HG03103 (cell line): ENCODE measurements at regions not wholly inside any gene's neighbourhood (a gene's known extent, or its start where the extent isn't known, plus 50 kb on each side); places are given as distances from the start of the nearest gene placed in this dataset.
"Not testable (repeated sequence)": the region's sequence is repeated elsewhere in the genome, so short reads cannot be mapped to it uniquely, and the experiment has no call there.

Experiments
- ATAC-seq: cut with Tn5 transposase; IDR thresholded peaks from one replicate; pipeline ENCODE4 v1.9.1; 2021; ENCODE audit warnings: low read depth; ENCODE audit not compliant: unreplicated experiment

DNA sequence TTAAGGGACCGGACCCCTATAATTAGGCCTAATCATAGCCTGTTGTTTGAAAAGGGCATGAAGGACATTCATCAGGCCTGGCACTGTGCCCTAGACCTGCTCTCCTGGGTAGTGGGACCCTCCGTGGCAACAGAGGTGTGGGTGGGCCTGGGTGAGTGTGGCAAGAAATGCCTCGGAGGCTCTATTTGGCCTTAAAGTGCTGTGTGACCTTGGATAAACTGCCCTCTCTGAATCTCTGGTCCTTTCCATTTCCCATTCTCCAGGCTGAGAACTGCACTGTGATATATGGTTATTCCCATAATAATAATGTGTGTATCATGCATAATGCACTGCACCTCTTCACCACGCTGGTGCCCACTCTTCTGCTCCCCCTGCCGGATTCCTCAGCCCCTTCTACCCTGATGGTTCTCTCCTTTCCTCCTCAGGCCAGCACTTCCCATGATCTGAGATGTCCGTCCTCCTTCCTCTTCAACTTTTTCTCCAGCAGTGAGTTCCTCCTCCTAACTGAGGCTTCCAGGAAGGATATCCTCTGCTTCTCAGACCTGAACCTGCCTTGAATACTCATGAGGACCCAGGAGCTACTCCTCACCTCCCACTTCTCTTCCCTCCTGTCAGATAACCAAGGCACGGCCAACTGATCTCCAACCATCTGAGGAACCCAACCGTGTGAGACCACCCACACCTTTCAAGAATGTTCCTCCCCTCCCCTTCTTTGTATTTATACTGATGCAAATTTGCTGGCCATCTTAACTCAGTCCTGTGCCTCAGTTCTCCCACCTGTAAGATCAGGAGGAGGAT is 111.0 kb upstream of the PZP start:
- peak; percentile 16 for ATAC-seq

DNA sequence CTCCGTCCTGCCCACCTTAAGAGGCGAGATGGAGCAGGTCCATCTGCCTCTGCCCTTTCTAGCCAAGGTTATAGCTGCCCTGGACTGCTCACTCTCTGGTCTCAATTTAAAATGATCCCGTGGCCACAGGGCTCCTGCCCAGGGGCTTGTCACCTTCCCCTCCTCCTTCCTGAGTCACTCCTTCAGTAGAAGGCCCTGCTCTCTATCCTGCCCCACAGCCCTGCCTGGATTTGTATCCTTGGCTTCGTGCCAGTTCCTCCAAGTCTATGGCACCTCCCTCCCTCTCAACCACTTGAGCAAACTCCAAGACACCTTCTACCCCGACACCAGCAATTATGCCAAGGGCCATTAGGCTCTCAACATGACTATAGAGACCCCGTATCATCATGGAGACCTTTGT is 105.3 kb upstream of the PZP start:
- not testable (repeated sequence) for ATAC-seq

DNA sequence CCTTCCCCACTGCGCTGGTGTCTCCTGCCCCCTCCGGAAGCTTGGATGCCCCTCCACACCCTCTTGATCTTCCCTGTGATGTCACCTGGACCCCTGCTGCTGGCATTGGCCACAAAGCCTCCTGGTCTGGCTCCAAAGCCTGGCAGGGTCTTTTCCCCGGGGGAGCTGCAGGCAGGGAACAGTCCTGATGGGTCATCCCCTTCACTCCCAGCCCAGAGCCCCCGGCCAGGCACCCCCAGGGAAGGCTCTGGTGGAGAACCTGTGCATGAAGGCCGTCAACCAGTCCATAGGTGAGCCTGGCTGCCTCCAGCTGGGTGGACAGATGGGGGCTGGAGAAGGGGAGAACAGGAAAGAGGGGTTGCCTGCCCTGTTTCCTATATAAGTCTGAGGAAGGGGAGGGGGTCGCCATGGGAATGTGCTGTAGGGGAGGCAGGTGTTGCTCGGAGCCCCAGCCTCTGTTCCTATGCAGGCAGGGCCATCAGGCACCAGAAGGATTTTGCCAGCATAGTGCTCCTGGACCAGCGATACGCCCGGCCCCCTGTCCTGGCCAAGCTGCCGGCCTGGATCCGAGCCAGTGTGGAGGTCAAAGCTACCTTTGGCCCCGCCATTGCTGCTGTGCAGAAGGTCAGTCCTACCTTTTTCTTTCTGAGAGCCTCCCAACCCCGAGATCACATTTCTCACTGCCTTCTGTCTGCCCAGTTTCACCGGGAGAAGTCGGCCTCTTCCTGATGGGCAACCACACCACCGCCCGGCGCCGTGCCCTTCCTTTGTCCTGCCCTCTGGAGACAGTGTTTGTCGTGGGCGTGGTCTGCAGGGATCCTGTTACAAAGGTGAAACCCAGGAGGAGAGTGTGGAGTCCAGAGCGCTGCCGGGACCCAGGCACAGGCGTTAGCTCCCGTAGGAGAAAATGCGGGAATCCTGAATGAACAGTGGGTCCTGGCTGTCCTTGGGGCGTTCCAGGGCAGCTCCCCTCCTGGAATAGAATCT is 104.5 kb upstream of the PZP start:
- not testable (repeated sequence) for ATAC-seq

DNA sequence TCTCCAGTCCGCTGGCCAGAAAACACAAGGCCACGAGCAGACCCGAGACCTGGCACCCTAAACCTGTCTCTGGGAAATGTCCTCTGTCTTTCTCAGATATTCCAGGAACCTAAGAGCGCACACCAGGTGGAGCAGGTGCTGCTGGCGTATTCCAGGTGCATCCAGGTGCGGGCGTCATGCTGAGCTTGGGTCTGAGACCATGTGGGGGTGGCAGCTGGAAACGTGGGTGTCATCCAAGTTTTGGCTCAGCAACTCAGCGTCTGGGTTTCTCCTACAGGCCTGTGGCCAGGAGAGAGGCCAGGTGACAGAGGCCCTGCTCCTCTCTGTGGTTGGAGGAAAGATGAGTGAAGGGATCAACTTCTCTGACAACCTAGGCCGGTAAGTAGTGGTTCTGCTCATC is 103.3 kb upstream of the PZP start:
- ATAC-seq = not testable (repeated sequence)

DNA sequence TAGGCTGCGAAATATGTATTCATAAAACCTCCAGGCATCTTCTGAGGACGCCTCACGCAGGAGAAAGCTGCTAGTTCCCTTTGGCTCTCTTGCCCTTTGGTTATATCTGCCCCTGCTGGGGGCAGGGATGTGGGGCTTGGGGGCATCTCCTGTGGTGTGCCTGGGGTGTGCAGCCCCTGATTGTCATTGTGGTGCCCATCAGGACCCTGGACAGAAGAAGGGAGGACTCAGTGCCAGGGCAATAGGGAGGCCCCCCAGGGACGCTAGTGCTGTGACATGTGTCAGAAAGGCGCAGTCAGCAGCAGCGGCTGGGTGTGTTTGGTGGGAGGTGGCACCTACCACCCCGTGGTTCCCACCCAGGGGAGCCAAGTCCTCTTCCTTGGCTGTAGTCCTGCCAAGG is 102.5 kb upstream of the PZP start:
- ATAC-seq = not testable (repeated sequence)

DNA sequence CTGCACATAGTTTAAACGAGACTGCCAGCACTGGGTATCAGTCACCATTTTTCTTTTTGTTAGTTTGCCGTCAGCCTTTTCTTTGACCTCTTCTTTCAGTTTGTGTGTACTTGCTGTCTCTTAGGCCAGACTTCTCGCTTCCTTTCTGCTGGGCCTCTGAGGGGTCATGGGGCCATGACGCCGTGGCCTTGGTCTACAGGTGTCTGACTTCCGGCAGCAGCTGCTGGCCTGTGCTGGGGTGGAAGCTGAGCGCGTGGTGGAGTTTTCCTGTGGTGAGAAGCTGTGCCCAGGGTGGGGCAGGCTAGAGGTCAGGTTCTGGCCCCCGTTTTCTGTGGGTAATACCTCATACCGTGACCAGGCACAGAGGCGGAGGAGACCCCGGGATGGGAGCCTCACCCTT is 101.6 kb upstream of the PZP start:
- ATAC-seq = not testable (repeated sequence)

DNA sequence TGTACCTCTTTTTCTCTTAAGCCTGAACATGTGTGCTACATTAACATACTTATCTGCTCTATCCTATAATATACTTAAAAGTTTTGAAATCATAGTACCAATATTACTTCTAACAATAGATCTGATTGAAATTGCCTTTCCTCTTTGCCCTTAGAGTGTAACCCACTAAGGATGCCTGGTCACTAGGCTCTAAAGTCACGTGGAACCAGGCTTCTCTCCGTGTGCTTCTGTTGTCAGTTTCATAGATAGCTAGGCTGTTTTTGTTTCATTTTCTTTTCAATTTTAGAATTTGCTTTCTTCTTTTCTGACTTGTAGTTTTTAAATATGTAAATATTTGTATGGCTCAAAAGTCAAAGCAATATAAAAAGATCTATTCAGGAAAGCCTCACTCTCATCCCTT is 100.5 kb upstream of the PZP start:
- not testable (repeated sequence) for ATAC-seq

DNA sequence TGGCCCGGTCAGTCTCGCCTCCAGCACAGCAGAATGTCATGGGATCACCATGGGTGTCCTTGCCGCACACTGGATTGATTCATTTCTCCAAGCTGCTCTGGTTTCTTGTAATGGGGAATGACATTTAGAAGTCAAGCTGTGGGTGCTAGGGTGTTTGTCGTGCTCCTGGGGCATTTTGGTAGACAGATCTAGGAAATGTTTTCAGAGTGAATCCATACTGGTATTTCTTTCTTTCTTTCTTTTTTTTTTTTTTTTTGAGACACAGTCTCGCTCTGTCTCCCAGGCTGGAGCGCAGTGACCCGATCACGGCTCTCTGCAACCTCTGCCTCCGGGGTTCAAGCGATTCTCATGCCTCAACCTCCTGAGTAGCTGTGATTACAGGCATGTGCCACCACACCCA is 100.0 kb upstream of the PZP start:
- not testable (repeated sequence) for ATAC-seq

DNA sequence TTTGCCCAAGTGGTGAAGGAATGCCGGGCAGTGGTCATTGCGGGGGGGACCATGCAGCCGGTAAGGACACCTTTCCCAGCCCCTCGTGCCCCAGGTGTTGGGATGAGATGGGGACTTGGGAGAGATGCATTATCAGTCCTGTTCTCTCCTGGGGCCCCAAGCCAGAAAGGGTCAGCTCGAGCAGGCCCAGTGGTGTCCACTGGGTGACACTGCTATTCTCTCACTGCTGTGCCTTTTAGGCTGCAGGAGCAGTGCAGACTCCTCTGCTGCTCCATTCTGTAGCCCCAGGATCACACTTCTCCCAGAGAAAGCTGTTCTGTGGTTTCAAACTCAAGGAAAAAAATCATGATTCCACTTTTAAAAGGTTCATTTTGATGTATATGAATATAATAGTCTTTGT is 99.1 kb upstream of the PZP start:
- ATAC-seq = not testable (repeated sequence)

DNA sequence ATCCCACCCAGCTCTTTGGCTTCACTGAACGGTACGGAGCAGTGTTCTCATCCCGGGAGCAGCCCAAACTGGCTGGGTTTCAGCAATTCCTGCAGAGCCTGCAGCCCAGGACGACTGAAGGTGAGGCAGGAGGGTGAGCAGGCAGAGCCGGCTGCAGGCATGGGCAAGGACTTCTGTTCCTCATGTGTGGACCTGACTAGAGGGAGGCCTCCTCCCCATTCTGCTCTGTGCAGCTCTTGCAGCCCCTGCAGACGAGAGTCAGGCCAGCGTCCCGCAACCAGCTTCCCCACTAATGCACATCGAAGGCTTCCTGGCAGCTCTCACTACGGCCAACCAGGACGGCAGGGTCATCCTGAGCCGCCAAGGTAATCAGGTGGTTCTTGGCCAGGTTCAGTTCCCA is 97.8 kb upstream of the PZP start:
- ATAC-seq = not testable (repeated sequence)

DNA sequence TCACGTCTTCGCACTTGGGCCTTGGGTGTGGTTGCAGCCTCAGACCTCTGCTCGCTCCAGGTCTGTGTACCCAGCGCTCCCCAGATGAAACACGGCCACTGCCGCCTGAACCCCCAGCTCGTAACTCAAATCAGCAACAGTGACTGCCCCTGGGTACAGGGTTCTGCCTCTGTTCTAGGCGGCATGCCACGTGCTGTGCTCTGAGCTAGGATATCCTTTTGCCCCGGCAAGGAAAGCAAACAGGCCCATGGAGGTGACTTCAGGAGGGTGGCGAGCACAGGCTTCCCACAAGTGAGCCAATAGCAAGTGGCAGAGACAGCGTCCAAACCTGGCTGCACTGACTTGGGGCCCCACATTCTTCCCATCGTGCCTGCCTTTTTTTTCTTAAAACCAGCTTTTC is 96.3 kb upstream of the PZP start:
- ATAC-seq = not testable (repeated sequence)

DNA sequence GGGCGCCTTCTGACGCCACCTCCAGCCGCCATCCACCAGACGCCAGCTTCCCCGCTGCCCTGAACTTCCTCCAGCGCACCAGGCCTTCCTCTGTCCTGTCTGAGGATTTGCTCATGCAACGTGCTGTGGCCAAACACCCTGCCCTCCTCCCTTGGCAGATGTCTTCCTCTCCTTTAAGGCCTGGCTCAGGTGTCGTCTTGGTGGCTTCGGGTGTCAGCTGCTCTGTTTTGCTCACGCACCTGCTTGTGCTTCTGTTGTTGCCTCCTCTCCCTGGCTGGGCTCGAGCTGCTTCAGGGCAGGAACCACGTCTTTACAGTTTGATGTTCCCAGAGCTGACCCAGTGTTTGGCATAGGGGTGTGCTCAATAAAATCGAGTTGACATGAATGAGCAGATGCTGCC is 87.7 kb upstream of the PZP start:
- not testable (repeated sequence) for ATAC-seq

DNA sequence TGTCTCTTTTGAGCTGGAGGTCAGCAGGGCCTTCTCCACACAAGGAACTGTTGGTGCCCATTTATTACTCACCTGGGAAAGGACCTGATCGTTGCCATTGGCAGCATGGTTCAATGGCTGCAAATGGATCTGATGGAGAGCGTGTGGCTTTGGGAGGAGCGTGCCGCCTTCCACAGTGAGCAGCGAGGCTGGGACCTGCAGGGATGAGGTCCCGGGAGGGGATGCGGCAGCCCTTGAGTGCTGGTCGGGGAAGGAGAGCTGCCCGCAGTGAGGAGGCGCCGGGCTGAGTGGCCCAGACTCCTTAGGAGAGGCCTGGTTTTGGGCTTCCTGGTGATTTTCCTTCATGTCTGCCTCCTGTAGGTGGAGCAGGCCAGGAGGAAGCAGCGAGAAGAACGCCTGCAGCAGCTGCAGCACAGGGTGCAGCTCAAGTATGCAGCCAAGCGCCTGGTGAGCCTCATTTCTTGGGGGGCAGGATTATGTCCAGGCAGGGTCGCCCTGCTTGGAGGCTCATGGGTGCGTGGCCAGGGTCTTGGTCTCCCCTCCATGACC is 86.0 kb upstream of the PZP start:
- not testable (repeated sequence) for ATAC-seq

DNA sequence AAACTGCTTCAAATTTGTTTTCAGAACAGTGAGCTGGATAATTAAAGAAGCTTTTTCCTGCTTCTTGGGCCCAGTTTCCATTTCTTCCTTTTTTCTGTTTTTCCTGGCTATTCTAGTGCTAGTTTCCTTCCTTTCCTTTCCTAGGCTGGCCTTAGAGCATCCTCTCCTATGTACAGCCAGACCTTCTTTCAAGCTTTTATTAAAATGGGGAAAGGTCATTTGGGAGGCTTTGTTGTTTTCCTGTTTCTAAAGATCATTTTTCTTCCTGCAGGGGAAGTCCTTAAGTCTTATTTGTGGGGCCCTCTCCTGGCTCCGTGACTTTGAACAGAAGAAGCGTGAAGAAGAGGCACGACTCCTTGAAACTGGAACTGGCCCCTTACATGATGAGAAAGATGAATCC is 85.2 kb upstream of the PZP start:
- ATAC-seq = not testable (repeated sequence)

DNA sequence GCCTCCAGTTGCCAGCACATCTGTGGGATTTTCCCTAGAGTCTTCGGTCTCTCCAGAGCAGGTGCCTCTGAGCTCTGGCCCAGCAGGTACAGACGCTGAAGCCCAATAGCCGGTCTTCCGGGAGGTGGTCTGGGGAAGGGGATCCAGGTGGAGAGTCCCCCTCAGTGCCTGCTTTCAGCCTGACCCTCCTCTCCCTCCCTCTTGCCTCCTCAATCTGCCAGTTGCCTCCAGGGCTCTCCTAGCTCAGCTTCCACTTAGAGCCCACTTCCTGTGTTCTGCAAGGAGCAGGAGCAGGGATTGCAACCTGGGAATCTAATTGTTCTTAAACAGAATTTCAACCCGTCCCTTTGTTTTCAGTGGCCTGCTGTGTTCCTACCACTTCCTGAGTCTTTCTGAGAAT is 81.8 kb upstream of the PZP start:
- ATAC-seq = not testable (repeated sequence)

DNA sequence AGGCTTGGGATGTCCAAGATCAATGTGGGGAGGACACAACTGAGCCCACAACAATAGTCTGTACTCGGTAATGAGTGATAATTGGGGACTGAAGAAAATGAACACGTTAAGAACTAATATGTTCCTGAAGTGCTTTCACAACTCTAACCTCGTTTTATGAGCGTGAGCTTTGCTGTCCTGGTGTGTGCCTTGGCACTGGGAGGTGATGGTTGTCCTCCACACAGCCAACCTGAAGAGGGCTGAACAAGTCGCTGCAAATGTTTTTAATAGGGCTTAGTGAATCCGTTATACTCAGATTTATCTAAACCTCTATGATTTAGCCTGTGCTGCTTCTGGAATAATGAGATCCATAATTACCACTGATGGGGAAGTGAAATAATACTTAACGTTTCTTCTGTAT is 76.5 kb upstream of the PZP start:
- ATAC-seq = not testable (repeated sequence)

DNA sequence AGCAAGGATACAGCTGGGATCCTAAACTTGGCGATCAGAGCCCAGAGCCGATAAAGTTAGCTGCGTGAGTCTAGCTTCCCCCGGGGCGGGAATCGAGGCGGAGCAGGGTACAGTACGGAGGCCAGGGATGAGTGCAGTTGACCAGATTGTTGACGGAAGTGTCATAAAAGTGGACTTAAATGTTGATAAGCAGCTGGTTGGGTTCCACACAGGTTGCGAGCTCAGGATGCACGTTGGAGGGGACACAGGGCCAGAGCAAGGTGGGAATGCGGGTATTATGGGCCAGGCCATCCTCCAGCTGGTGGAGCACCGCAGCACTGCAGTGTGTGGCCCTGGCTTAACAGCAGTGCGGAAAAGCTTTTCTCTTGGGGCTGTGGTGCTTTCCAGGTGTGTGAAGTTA is 76.0 kb upstream of the PZP start:
- ATAC-seq = not testable (repeated sequence)

DNA sequence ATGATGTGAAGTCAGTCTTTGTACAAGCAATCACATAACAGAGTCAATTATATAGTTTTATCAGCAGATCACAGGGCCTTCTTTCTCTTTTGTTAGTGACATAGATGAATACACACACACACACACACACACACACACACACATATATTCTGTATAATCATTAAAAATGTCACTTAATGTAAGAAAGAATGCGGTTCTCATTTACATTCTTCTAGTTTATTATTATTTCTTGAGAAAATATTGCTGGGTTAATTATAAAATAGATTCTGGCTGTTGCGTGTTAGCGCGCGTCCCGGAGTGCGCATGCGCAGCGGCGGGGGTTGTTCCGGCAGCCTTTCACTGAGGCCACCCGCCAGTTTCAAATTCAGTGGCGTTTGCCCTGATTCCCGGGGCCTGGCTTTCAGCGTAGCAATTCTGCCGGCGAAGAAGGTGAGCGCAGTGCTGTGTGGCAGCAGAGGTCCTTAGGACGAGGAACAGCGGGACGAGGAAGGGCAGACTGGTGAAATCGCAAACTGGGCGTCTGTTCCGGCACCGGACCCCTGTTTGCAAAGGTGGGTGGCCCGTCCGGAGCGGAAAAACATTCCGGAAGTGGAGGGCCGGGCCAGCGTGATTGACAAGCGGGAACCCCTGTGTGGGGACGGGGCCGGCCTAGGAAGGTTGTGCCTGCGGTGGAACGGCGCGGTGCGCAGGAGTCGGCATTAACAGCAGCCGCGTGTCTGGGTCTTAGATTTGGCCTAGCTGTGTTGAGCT is 75.3 kb upstream of the PZP start:
- ATAC-seq = not testable (repeated sequence)

DNA sequence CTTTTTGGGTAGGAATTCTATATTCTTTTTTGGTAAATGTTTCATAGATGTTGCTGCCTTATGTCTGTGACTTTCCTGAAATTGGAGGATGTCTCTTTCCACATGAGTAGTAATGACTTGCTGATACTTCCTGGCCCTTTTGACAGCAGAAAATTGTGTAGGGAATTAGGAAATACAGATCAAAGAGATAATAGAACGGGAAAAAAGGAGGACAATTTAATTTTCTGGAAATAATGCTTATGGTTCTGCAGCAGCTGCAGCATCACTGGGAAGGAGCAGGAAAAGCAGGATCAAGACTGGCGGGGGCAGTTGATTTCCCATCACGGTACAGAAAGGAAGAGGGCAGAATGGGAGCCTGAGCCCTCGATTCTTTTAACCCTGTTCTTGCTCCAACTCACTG is 68.8 kb upstream of the PZP start:
- ATAC-seq = no peak

DNA sequence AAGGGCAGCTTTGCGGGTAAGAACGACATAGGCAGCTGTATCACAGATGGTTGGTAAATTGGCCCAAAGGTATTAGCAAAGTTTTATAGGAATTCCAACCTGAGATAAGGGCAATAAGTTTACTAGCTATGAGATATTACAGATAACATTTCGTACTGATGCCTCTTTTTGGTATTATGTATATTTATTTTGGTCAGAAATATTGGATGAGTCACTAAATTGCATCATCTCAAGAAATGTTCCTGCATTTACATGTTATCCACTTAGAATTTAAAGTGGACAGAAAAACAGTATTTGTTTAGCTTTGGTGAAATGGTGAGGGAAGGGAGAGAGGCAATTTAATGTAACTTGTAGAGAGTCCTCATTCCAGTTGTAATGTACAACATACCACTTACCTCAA is 65.1 kb upstream of the PZP start:
- no peak for ATAC-seq
